Left lung (tissue), 4 donors: ENCODE measurements at regions not wholly inside any gene's neighbourhood (a gene's known extent, or its start where the extent isn't known, plus 50 kb on each side); places are given as distances from the start of the nearest gene placed in this dataset.

Experiments used
- ATAC-seq: fragments of 200-7000 bp; cut with Tn5 transposase; one replicate; pipeline ENCODE4 v1.9.1; 2020; ENCODE audit warnings: moderate library complexity
- DNase-seq, 4 donors: peaks; one replicate each; pipeline ENCODE4 v3.0.0-alpha.2; 2013 to 2020
- H3K27ac ChIP-seq, 2 donors: fragments of 200-600 bp; sonication (generic) in 1 of 2; one replicate each; pipeline versions ENCODE4 v1.5.0 to v1.8.0; 2020 to 2021
- H3K27me3 ChIP-seq, 2 donors: fragments of 200-600 bp; sonication (generic) in 1 of 2; one replicate each; pipeline versions ENCODE4 v1.5.0 to v1.8.0; 2020 to 2021
- H3K36me3 ChIP-seq, 2 donors: fragments of 200-600 bp; sonication (generic) in 1 of 2; one replicate each; pipeline versions ENCODE4 v1.5.0 to v1.8.0; 2020 to 2021
- H3K4me1 ChIP-seq, 2 donors: fragments of 200-600 bp; one replicate each; pipeline ENCODE4 v1.8.0; 2021
- H3K4me3 ChIP-seq, 2 donors: fragments of 200-600 bp; sonication (generic) in 1 of 2; one replicate each; pipeline versions ENCODE4 v1.5.0 to v1.8.0; 2020 to 2021; ENCODE audit warnings: mild to moderate bottlenecking in 1 of 2
- H3K9me3 ChIP-seq, 2 donors: fragments of 200-600 bp; sonication (generic) in 1 of 2; one replicate each; pipeline versions ENCODE4 v1.5.0 to v1.8.0; 2020 to 2021
- intact Hi-C, 2 donors: fragments of 100-400 bp; cut with DNase I; formaldehyde crosslinking; loops; one replicate each; pipeline versions ENCODE4 v1.11.2 to v1.14.2; 2022
- TF ChIP-seq, protein P1 (sequence below), 2 donors: fragments of 200-600 bp; sonication (generic) in 1 of 2; IDR thresholded peaks; one replicate each; pipeline versions ENCODE4 v1.5.0 to v1.8.0; 2021; ENCODE audit warnings: antibody characterized with exemption in 2 of 2
- donor health status: DM: no; HTN: yes; CAD: no.
- donor health status: DM: no; HTN: no; CAD: no.

DNA sequence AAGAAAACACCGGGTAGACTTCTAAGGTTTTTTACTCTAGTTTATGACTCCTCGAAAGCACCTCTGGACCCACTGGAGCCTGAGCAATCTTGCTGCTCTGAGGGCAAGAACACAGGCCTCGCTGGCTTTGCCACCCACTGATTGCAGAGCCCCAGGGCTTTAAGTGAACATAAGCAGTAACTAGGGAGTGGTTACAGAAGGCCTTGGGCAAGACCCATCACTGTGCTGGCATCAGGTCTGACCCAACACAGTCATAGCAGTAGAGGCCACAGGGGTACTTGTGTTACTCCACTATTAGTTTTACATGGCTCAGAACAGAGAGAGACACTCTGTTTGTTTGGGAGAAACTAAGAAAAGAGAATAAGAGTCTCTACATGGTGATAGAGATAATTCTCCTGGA is 684.5 kb downstream of the FAM181B start:
- DNase-seq = no peak
- H3K36me3 ChIP-seq = no peaks in the 10 kb centered on the region
- no peak for ATAC-seq
- H3K27ac ChIP-seq = no peak overlapping the region
- H3K9me3 ChIP-seq = no peaks in the 10 kb centered on the region
- TF ChIP-seq, protein P1, sequence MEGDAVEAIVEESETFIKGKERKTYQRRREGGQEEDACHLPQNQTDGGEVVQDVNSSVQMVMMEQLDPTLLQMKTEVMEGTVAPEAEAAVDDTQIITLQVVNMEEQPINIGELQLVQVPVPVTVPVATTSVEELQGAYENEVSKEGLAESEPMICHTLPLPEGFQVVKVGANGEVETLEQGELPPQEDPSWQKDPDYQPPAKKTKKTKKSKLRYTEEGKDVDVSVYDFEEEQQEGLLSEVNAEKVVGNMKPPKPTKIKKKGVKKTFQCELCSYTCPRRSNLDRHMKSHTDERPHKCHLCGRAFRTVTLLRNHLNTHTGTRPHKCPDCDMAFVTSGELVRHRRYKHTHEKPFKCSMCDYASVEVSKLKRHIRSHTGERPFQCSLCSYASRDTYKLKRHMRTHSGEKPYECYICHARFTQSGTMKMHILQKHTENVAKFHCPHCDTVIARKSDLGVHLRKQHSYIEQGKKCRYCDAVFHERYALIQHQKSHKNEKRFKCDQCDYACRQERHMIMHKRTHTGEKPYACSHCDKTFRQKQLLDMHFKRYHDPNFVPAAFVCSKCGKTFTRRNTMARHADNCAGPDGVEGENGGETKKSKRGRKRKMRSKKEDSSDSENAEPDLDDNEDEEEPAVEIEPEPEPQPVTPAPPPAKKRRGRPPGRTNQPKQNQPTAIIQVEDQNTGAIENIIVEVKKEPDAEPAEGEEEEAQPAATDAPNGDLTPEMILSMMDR (IDR thresholded peaks at IDR 0.05) = no peak
- H3K4me3 ChIP-seq = no peak overlapping the region
- no peaks in the 10 kb centered on the region for H3K4me1 ChIP-seq
- intact Hi-C loops = no loop called here
- no peaks in the 10 kb centered on the region for H3K27me3 ChIP-seq

DNA sequence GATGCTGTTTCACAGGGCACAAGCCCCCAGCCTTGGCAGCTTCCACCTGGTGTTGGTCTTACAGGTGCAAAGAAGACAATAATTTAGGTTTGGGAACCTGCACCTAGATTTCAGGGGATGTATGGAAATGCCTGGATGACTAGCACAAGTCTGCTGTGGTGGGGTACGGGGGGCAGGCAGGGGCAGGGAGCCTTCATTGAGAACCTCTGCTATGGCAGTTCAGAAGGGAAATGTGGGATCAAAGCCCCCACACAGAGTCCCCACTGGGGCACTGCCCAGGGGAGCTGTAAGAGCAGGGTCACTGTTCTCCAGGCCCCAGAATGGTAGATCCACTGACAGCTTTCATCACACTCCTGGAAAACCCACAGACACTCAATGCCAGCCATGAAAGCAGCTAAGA is 686.5 kb downstream of the FAM181B start:
- ATAC-seq (no peak), DNase-seq (peak in 1 of 4 donors; percentile 34)
- H3K9me3 ChIP-seq = no peaks in the 10 kb centered on the region
- no peaks in the 10 kb centered on the region for H3K36me3 ChIP-seq
- TF ChIP-seq, protein P1 (IDR thresholded peaks at IDR 0.05) = no peak
- H3K4me1 ChIP-seq = no peaks in the 10 kb centered on the region
- intact Hi-C loops = no loop called here
- H3K27ac ChIP-seq = no peak overlapping the region
- H3K27me3 ChIP-seq = no peaks in the 10 kb centered on the region
- no peak overlapping the region for H3K4me3 ChIP-seq

DNA sequence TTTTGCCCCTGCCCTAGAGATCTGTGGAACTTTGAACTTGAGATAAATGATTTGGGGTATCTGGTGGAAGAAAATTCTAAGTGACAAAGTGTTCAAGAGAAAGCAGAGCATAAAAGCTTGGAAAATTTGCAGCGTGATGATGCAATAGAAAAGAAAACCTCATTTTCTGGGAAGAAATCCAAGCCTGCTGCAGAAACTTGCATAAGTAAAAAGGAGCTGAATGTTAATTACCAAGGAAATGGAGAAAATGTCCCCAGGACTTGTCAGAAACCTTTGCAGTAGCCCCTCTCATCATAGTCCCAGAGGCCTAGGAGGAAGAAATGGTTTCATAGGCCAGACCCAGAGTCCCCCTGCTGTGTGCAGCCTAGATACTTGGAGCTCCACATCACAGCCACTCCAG is 686.9 kb downstream of the FAM181B start:
- no peaks in the 10 kb centered on the region for H3K4me1 ChIP-seq
- H3K27ac ChIP-seq = no peak overlapping the region
- intact Hi-C loops = no loop called here
- H3K9me3 ChIP-seq = no peaks in the 10 kb centered on the region
- H3K36me3 ChIP-seq = no peaks in the 10 kb centered on the region
- TF ChIP-seq, protein P1 (IDR thresholded peaks at IDR 0.05) = no peak
- ATAC-seq = no peak
- no peaks in the 10 kb centered on the region for H3K27me3 ChIP-seq
- H3K4me3 ChIP-seq = no peak overlapping the region
- DNase-seq = peak in 2 of 4 donors; percentile 67 to 78

DNA sequence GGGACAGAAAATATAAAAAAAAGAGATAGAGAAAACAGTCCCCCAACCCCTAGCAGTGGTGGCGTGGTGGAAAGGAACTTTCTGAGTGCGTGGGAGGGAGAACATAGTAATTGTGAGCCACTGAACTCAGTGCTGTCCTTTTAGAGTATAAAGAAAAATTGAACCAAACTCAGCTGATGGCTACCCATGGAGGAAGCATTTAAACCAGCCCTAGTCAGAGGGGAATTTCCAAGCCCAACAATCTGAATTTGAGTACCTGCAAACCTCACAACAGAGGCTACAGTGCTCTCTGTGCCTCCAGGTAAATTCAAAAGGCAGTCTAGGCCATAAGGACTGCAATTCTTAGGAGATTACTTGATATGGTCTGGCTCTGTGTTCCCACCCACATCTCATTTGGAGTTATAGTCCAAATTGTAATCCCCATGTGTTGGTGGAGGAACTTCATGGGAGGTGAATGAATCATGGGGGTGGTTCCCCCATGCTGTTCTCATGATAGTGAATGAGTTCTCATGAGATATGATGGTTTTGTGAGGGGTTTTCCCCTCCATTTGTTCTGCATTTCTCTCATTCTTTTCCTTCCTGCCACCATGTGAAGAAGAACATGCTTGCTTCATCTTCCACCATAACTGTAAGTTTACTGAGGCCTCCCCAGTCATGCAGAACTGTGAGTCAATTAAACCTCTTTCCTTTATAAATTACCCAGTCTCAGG is 687.8 kb downstream of the FAM181B start:
- Histone ChIP-seq H3K27me3 (no peaks in the 10 kb centered on the region), H3K4me3 (no peak overlapping the region), H3K9me3 (no peaks in the 10 kb centered on the region), H3K4me1 (no peaks in the 10 kb centered on the region), H3K27ac (peak overlapping the region in 1 of 2 donors; percentile 36), H3K36me3 (no peaks in the 10 kb centered on the region)
- intact Hi-C loops = no loop called here
- no peak for DNase-seq
- TF ChIP-seq, protein P1 (IDR thresholded peaks at IDR 0.05) = no peak
- no peak for ATAC-seq

DNA sequence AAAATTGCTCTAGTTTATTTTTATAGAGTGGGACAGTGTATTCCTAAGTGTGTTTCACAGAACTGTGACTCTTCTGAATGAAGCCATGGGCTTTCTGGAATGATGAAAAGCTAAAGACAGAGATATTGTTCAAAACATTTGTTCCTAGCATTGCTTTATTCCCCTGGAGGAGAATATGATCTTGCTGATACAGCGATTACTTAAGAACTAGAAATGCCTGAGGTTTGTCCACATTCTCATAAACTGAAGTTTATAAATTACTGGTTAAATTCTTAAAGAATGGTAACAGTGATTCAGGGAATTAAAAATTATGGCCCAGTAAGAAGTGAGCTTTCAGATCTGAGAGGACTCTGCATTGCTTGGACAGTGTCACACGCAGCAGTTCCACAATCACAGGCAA is 690.3 kb downstream of the FAM181B start:
- no peaks in the 10 kb centered on the region for H3K4me1 ChIP-seq
- no peak overlapping the region for H3K4me3 ChIP-seq
- H3K27me3 ChIP-seq = no peaks in the 10 kb centered on the region
- intact Hi-C loops = no loop called here
- H3K9me3 ChIP-seq = no peaks in the 10 kb centered on the region
- DNase-seq = no peak
- no peak for ATAC-seq
- H3K36me3 ChIP-seq = no peaks in the 10 kb centered on the region
- TF ChIP-seq, protein P1 (IDR thresholded peaks at IDR 0.05) = no peak
- no peak overlapping the region for H3K27ac ChIP-seq
